IMR-90 (cell line): ENCODE measurements at regions not wholly inside any gene's neighbourhood (a gene's known extent, or its start where the extent isn't known, plus 50 kb on each side); places are given as distances from the start of the nearest gene placed in this dataset.

Experiments used
- ATAC-seq: fragments of 200-7000 bp; cut with Tn5 transposase; 2 replicates; pipeline ENCODE4 v1.9.1; 2020; ENCODE audit warnings: low read depth, mild to moderate bottlenecking, moderate library complexity
- BruUV-seq: library from RNA; stranded (reverse); fragments of 400-500 nt; replicated peaks from 2 replicates; lab custom pipeline; 2021; lab: Mats Ljungman, UMichigan
- CTCF ChIA-PET: fragments of 300-600 bp; formaldehyde crosslinking; extraction: SDS; loops from one replicate; lab custom pipeline; 2021; ENCODE audit warnings: antibody characterized with exemption; lab: Yijun Ruan, JAX
- POLR2A ChIA-PET: fragments of 300-600 bp; sonication (Branson Sonifier 250); formaldehyde crosslinking; loops from one replicate; lab custom pipeline; 2022; ENCODE audit warnings: antibody characterized with exemption; ENCODE audit not compliant: unreplicated experiment; lab: Charles Lee
- DNase-seq: peaks from one replicate; pipeline ENCODE4 v3.0.0; 2013
- H2AFZ ChIP-seq: replicated peaks from 2 replicates; pipeline ENCODE3; 2013; ENCODE audit warnings: low read length, mild to moderate bottlenecking; ENCODE audit not compliant: poor library complexity
- H2AK5ac ChIP-seq: 2 replicates; pipeline ENCODE4 v1.6.1; 2013; ENCODE audit warnings: low read depth, low read length, inconsistent platforms
- H2AK9ac ChIP-seq: replicated peaks from 2 replicates; pipeline ENCODE3; 2013; ENCODE audit warnings: mild to moderate bottlenecking, low read depth, low read length, moderate library complexity; ENCODE audit not compliant: poor library complexity
- H2BK120ac ChIP-seq: 2 replicates; pipeline ENCODE4 v1.6.1; 2013; ENCODE audit warnings: low read depth, low read length, inconsistent platforms
- H2BK15ac ChIP-seq: 3 replicates; pipeline ENCODE4 v1.6.1; 2013; ENCODE audit warnings: low read depth, low read length, inconsistent platforms
- H2BK20ac ChIP-seq: 2 replicates; pipeline ENCODE4 v1.6.1; 2013; ENCODE audit warnings: low read depth, mild to moderate bottlenecking, inconsistent platforms, low read length, moderate library complexity
- H2BK5ac ChIP-seq: 2 replicates; pipeline ENCODE4 v1.6.1; 2013; ENCODE audit warnings: mild to moderate bottlenecking, low read depth, low read length, inconsistent platforms; ENCODE audit not compliant: poor library complexity, severe bottlenecking
- H3K14ac ChIP-seq: replicated peaks from 2 replicates; pipeline ENCODE4 v1.6.1; 2013; ENCODE audit warnings: low read depth, low read length, inconsistent platforms
- H3K18ac ChIP-seq: 2 replicates; pipeline ENCODE4 v1.6.1; 2013; ENCODE audit warnings: low read depth, low read length, control low read depth
- H3K23ac ChIP-seq: 2 replicates; pipeline ENCODE4 v1.6.1; 2013; ENCODE audit warnings: low read depth, low read length, inconsistent platforms
- H3K27ac ChIP-seq: 2 replicates; pipeline ENCODE4 v1.5.1; 2013; ENCODE audit warnings: mild to moderate bottlenecking, control low read depth, low read length; ENCODE audit not compliant: insufficient read depth
- H3K27me3 ChIP-seq: 2 replicates; pipeline ENCODE4 v1.6.1; 2013; ENCODE audit warnings: low read length; ENCODE audit not compliant: control insufficient read depth, insufficient read depth
- H3K36me3 ChIP-seq: 2 replicates; pipeline ENCODE4 v1.6.1; 2013; ENCODE audit warnings: low read length, mixed read lengths; ENCODE audit not compliant: control insufficient read depth, insufficient read depth
- H3K4ac ChIP-seq: 2 replicates; pipeline ENCODE4 v1.6.1; 2013; ENCODE audit warnings: low read depth, low read length, inconsistent platforms
- H3K4me1 ChIP-seq: 2 replicates; pipeline ENCODE4 v1.6.1; 2013; ENCODE audit warnings: low read length, mixed read lengths; ENCODE audit not compliant: control insufficient read depth, insufficient read depth
- H3K4me2 ChIP-seq: 2 replicates; pipeline ENCODE4 v1.6.1; 2013; ENCODE audit warnings: low read depth, mild to moderate bottlenecking, control low read depth, low read length, moderate library complexity
- H3K4me3 ChIP-seq: 2 replicates; pipeline ENCODE4 v1.5.1; 2013; ENCODE audit warnings: low read depth, mild to moderate bottlenecking, control low read depth, low read length, moderate library complexity; ENCODE audit not compliant: insufficient read depth
- H3K56ac ChIP-seq: 2 replicates; pipeline ENCODE4 v1.6.1; 2013; ENCODE audit warnings: low read length, inconsistent platforms; ENCODE audit not compliant: insufficient read depth; ENCODE audit errors: extremely low read depth
- H3K79me1 ChIP-seq, 2 experiments: 2 replicates each; pipeline ENCODE4 v1.6.1; 2013; ENCODE audit warnings: low read length in 2 of 2, inconsistent platforms in 1 of 2, low read depth in 1 of 2
- H3K9ac ChIP-seq: 2 replicates; pipeline ENCODE4 v1.6.1; 2013; ENCODE audit warnings: low read depth, low read length, control low read depth
- H3K9me1 ChIP-seq: 2 replicates; pipeline ENCODE4 v1.6.1; 2013; ENCODE audit warnings: low read length, inconsistent platforms; ENCODE audit not compliant: insufficient read depth
- H3K9me3 ChIP-seq: 2 replicates; pipeline ENCODE4 v1.6.1; 2013; ENCODE audit warnings: low read length; ENCODE audit not compliant: control insufficient read depth, insufficient read depth
- H4K20me1 ChIP-seq: 2 replicates; pipeline ENCODE4 v1.6.1; 2013; ENCODE audit warnings: low read length, inconsistent platforms; ENCODE audit not compliant: insufficient read depth
- H4K5ac ChIP-seq: 2 replicates; pipeline ENCODE4 v1.6.1; 2013; ENCODE audit warnings: mild to moderate bottlenecking, low read depth, low read length, control low read depth
- H4K8ac ChIP-seq, 2 experiments: 2 replicates each; pipeline ENCODE4 v1.6.1; 2013; ENCODE audit warnings: low read depth in 2 of 2, low read length in 2 of 2, control low read depth in 1 of 2, inconsistent platforms in 1 of 2
- H4K91ac ChIP-seq: 2 replicates; pipeline ENCODE4 v1.6.1; 2013; ENCODE audit warnings: low read depth, low read length, inconsistent platforms; ENCODE audit not compliant: insufficient read depth
- BHLHE40 ChIP-seq: fragments of 150-350 bp; IDR thresholded peaks from 2 replicates; pipeline ENCODE4 v1.6.1; 2016; ENCODE audit warnings: mild to moderate bottlenecking, low read depth, low read length
- CEBPB ChIP-seq: IDR thresholded peaks from 2 replicates; pipeline ENCODE4 v1.6.1; 2012; ENCODE audit warnings: low read depth, low read length, improper control_type of control experiment
- CHD1 ChIP-seq: IDR thresholded peaks from 2 replicates; pipeline ENCODE4 v1.6.1; 2012; ENCODE audit warnings: low read depth, low read length, improper control_type of control experiment
- FOS ChIP-seq: fragments of 150-350 bp; IDR thresholded peaks from 2 replicates; pipeline ENCODE4 v1.6.1; 2016; ENCODE audit warnings: low read depth, low read length
- MAFK ChIP-seq: IDR thresholded peaks from 2 replicates; pipeline ENCODE4 v1.6.1; 2012; ENCODE audit warnings: low read depth, low read length, improper control_type of control experiment
- MAZ ChIP-seq: IDR thresholded peaks from 2 replicates; pipeline ENCODE4 v1.6.1; 2012; ENCODE audit warnings: low read depth, mild to moderate bottlenecking, low read length, improper control_type of control experiment, moderate library complexity, borderline replicate concordance
- MXI1 ChIP-seq: IDR thresholded peaks from 2 replicates; pipeline ENCODE4 v1.6.1; 2012; ENCODE audit warnings: low read depth, mild to moderate bottlenecking, low read length, moderate library complexity, borderline replicate concordance
- NFE2L2 ChIP-seq: fragments of 150-350 bp; IDR thresholded peaks from 2 replicates; pipeline ENCODE4 v1.6.1; 2016; ENCODE audit warnings: low read depth, mild to moderate bottlenecking, low read length
- POLR2A ChIP-seq: IDR thresholded peaks from 2 replicates; pipeline ENCODE4 v1.6.1; 2012; ENCODE audit warnings: mild to moderate bottlenecking, low read depth, low read length
- RAD21 ChIP-seq: IDR thresholded peaks from 2 replicates; pipeline ENCODE4 v1.6.1; 2012; ENCODE audit warnings: low read length, improper control_type of control experiment
- RCOR1 ChIP-seq: IDR thresholded peaks from 2 replicates; pipeline ENCODE4 v1.6.1; 2012; ENCODE audit warnings: mild to moderate bottlenecking, low read length, improper control_type of control experiment; ENCODE audit not compliant: insufficient replicate concordance
- RFX5 ChIP-seq: IDR thresholded peaks from 2 replicates; pipeline ENCODE4 v1.8.0; 2012; ENCODE audit warnings: low read depth, mild to moderate bottlenecking, low read length, moderate library complexity
- SMC3 ChIP-seq: fragments of 150-350 bp; IDR thresholded peaks from 2 replicates; pipeline ENCODE4 v1.6.1; 2016; ENCODE audit warnings: low read depth, mild to moderate bottlenecking, antibody characterized with exemption, low read length, moderate library complexity
- WGBS, 2 experiments: methylation state at CpG; one replicate each; pipeline versions ENCODE4 v1.1.5 to v1.1.7; 2013; ENCODE audit warnings: missing lambda C conversion rate in 2 of 2; ENCODE audit not compliant: insufficient read length in 1 of 2; ENCODE audit errors: extremely low coverage in 2 of 2; 5-methylcytosine and 5-hydroxymethylcytosine counted together
- dilution Hi-C: fragments of 300-500 bp; cut with HindIII; formaldehyde crosslinking; loops from one replicate; pipeline ENCODE4 v1.14.3; 2018; ENCODE audit warnings: low sequenced_read_pairs; ENCODE audit not compliant: unreplicated experiment
- in situ Hi-C: fragments of 300-500 bp; cut with MboI; formaldehyde crosslinking; loops from 3 replicates; pipeline ENCODE4 v1.14.3; 2019; ENCODE audit warnings: low sequenced_read_pairs, inconsistent platforms, mixed read lengths
- intact Hi-C: fragments of 100-400 bp; cut with micrococcal nuclease; formaldehyde crosslinking; loops from 2 replicates; pipeline ENCODE4 v1.10.0; 2022
- TF ChIP-seq, protein P1 (sequence below): fragments of 150-350 bp; IDR thresholded peaks from 2 replicates; pipeline ENCODE4 v1.6.1; 2016; ENCODE audit warnings: low read depth, mild to moderate bottlenecking, low read length, moderate library complexity, borderline replicate concordance
- TF ChIP-seq, protein P2 (sequence below): conservative IDR thresholded peaks from 2 replicates; pipeline ENCODE4 v1.5.1; 2012; ENCODE audit warnings: mild to moderate bottlenecking, low read depth, low read length, improper control_type of control experiment
- TF ChIP-seq, protein P3 (sequence below): fragments of 150-350 bp; IDR thresholded peaks from 2 replicates; pipeline ENCODE4 v1.6.1; 2017; ENCODE audit warnings: mild to moderate bottlenecking, antibody characterized with exemption, low read length, low read depth

DNA sequence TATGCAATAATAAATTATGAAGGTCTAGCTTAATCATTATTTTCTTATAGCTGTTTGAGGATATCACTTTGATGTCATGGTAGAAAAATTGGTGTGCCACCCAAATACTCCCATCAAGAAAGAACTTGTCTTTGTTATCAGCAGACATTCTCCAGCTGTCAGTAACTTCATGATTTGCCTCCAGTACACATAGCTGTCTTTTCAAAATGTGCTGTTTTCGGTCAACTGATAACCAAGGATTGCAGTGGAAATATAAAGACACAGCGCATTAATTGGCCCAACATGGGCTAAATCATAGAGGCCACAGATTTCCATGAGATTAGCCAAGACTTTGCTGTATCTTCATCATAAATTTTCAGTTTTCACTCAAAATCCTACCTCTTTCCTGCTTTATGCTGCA lies 993.5 kb upstream of the SEMA6A start:
- Histone ChIP-seq H3K9me1 (no peaks in the 10 kb centered on the region), H3K4me2 (no peak overlapping the region), H3K9me3 (peaks cover 2% of the 10 kb centered on the region; the same call in 1 of the 2 replicates), H2BK5ac (no peak overlapping the region), H4K91ac (no peak overlapping the region), H3K23ac (no peak overlapping the region), H3K27ac (no peak overlapping the region), H3K4ac (no peak overlapping the region), H3K4me1 (no peaks in the 10 kb centered on the region), H2AK9ac (no peak overlapping the region), H3K79me1 (no peaks in the 10 kb centered on the region), H2BK120ac (no peak overlapping the region), H3K4me3 (no peak overlapping the region), H3K56ac (no peak overlapping the region), H2BK20ac (no peak overlapping the region), H2AFZ (no peak overlapping the region), H4K8ac (no peak overlapping the region), H3K36me3 (no peaks in the 10 kb centered on the region), H2BK15ac (no peak overlapping the region), H3K14ac (no peak overlapping the region), H4K20me1 (no peaks in the 10 kb centered on the region), H3K27me3 (no peaks in the 10 kb centered on the region), H4K5ac (no peak overlapping the region), H3K18ac (no peak overlapping the region), H2AK5ac (no peak overlapping the region), H3K9ac (no peak overlapping the region)
- DNase-seq (no peak), ATAC-seq (no peak)
- ChIA-PET CTCF (no interaction called here), POLR2A (interaction anchor here (0.7 kb wide), 1 partner anchor 977 kb away, joined by 3 read pairs; no protein-coding TSS in a partner anchor)
- dilution Hi-C loops (no loop called here), intact Hi-C loops (no loop called here), in situ Hi-C loops (no loop called here)
- 23% methylated on average over 2 of the region's 2 CpGs; no CpG with 5 or more reads in 1 of the 2 experiments for WGBS, 2 experiments
- TF ChIP-seq, protein P1, sequence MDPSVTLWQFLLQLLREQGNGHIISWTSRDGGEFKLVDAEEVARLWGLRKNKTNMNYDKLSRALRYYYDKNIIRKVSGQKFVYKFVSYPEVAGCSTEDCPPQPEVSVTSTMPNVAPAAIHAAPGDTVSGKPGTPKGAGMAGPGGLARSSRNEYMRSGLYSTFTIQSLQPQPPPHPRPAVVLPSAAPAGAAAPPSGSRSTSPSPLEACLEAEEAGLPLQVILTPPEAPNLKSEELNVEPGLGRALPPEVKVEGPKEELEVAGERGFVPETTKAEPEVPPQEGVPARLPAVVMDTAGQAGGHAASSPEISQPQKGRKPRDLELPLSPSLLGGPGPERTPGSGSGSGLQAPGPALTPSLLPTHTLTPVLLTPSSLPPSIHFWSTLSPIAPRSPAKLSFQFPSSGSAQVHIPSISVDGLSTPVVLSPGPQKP, result no peak
- TF ChIP-seq POLR2A, result no peak
- no peak for TF ChIP-seq NFE2L2
- TF ChIP-seq, protein P2, sequence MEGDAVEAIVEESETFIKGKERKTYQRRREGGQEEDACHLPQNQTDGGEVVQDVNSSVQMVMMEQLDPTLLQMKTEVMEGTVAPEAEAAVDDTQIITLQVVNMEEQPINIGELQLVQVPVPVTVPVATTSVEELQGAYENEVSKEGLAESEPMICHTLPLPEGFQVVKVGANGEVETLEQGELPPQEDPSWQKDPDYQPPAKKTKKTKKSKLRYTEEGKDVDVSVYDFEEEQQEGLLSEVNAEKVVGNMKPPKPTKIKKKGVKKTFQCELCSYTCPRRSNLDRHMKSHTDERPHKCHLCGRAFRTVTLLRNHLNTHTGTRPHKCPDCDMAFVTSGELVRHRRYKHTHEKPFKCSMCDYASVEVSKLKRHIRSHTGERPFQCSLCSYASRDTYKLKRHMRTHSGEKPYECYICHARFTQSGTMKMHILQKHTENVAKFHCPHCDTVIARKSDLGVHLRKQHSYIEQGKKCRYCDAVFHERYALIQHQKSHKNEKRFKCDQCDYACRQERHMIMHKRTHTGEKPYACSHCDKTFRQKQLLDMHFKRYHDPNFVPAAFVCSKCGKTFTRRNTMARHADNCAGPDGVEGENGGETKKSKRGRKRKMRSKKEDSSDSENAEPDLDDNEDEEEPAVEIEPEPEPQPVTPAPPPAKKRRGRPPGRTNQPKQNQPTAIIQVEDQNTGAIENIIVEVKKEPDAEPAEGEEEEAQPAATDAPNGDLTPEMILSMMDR, result no peak
- TF ChIP-seq MAZ, result no peak
- TF ChIP-seq CHD1, result no peak
- no peak for TF ChIP-seq SMC3
- TF ChIP-seq, protein P3, sequence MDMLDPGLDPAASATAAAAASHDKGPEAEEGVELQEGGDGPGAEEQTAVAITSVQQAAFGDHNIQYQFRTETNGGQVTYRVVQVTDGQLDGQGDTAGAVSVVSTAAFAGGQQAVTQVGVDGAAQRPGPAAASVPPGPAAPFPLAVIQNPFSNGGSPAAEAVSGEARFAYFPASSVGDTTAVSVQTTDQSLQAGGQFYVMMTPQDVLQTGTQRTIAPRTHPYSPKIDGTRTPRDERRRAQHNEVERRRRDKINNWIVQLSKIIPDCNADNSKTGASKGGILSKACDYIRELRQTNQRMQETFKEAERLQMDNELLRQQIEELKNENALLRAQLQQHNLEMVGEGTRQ, result no peak
- no peak for TF ChIP-seq MAFK
- TF ChIP-seq MXI1, result no peak
- TF ChIP-seq RFX5, result no peak
- TF ChIP-seq RAD21, result no peak
- TF ChIP-seq BHLHE40, result no peak
- TF ChIP-seq RCOR1, result no peak
- TF ChIP-seq CEBPB, result no peak
- TF ChIP-seq FOS, result no peak
- no TSS peak for BruUV-seq
